ENCODE measurements at regions not wholly inside any gene's neighbourhood (a gene's known extent, or its start where the extent isn't known, plus 50 kb on each side); places are given as distances from the start of the nearest gene placed in this dataset.

GRCh38 chr5:158068964-158069363, 210.0 kb upstream of the CLINT1 start:
- no peaks in the 10 kb centered on the region for H3K36me3 Mint-ChIP-seq
- H3K4me3 Mint-ChIP-seq, result no peak overlapping the region
- no peak overlapping the region for H3K27ac Mint-ChIP-seq
- H3K9me3 ChIP-seq (ENCODE audit: control insufficient read depth, insufficient read depth, low read length), result no peaks in the 10 kb centered on the region
- WGBS (ENCODE audit: insufficient coverage), result 92% methylated on average over 1 of the region's 4 CpGs
- no peak overlapping the region for H3K4me3 ChIP-seq (ENCODE audit: low read length)
- H3K9me3 Mint-ChIP-seq, result no peaks in the 10 kb centered on the region
- ATAC-seq, result no peak
- H3K4me1 ChIP-seq (ENCODE audit: control insufficient read depth, insufficient read depth, low read length), result no peaks in the 10 kb centered on the region
- H3K27ac ChIP-seq (ENCODE audit: low read length), result no peak overlapping the region
- H3K27me3 ChIP-seq (ENCODE audit: control insufficient read depth, insufficient read depth, low read length), result no peaks in the 10 kb centered on the region
- no peak for DNase-seq
- peaks cover 4 to 7% of the 10 kb centered on the region in 2 donors for H3K27me3 Mint-ChIP-seq (ENCODE audit: low read depth in 2 of 2)
- intact Hi-C loops (cut with micrococcal nuclease), result no loop called here
- H3K36me3 ChIP-seq (ENCODE audit: control insufficient read depth, insufficient read depth, low read length), result no peaks in the 10 kb centered on the region
- no peak for TF ChIP-seq CTCF (IDR thresholded peaks at IDR 0.05)
- H3K4me1 Mint-ChIP-seq, result no peaks in the 10 kb centered on the region

- no peaks in the 10 kb centered on the region for H3K4me1 Mint-ChIP-seq
- no peak for TF ChIP-seq CTCF (IDR thresholded peaks at IDR 0.05)
- H3K36me3 Mint-ChIP-seq, result no peaks in the 10 kb centered on the region
- H3K9me3 ChIP-seq (ENCODE audit: control insufficient read depth, insufficient read depth, low read length), result no peaks in the 10 kb centered on the region
- ATAC-seq (no peak), DNase-seq (no peak)
- H3K9me3 Mint-ChIP-seq, result no peaks in the 10 kb centered on the region
- H3K4me3 ChIP-seq (ENCODE audit: low read length), result no peak overlapping the region
- WGBS (ENCODE audit: insufficient coverage), result 0% methylated on average over 1 of the region's 1 CpG
- no peaks in the 10 kb centered on the region for H3K27me3 ChIP-seq (ENCODE audit: control insufficient read depth, insufficient read depth, low read length)
- no peaks in the 10 kb centered on the region for H3K36me3 ChIP-seq (ENCODE audit: control insufficient read depth, insufficient read depth, low read length)
- H3K27me3 Mint-ChIP-seq (ENCODE audit: low read depth in 2 of 2), result peaks cover 0 to 5% of the 10 kb centered on the region in 2 donors
- intact Hi-C loops (cut with micrococcal nuclease), result no loop called here
- no peak overlapping the region for H3K4me3 Mint-ChIP-seq
- no peaks in the 10 kb centered on the region for H3K4me1 ChIP-seq (ENCODE audit: control insufficient read depth, insufficient read depth, low read length)
- H3K27ac Mint-ChIP-seq, result no peak overlapping the region
- no peak overlapping the region for H3K27ac ChIP-seq (ENCODE audit: low read length)
Measured at GRCh38 chr5:158066076-158066475, 207.1 kb upstream of the CLINT1 start.

GRCh38 chr5:158064334-158065123, 205.6 kb upstream of the CLINT1 start:
- Mint-ChIP-seq H3K27ac (no peak overlapping the region), H3K4me3 (no peak overlapping the region), H3K36me3 (no peaks in the 10 kb centered on the region), H3K4me1 (no peaks in the 10 kb centered on the region), H3K27me3 (ENCODE audit: low read depth in 2 of 2) (peaks cover 6 to 12% of the 10 kb centered on the region in 2 donors), H3K9me3 (no peaks in the 10 kb centered on the region)
- Histone ChIP-seq H3K27ac (ENCODE audit: low read length) (no peak overlapping the region), H3K4me3 (ENCODE audit: low read length) (no peak overlapping the region), H3K4me1 (ENCODE audit: control insufficient read depth, insufficient read depth, low read length) (no peaks in the 10 kb centered on the region), H3K36me3 (ENCODE audit: control insufficient read depth, insufficient read depth, low read length) (no peaks in the 10 kb centered on the region), H3K27me3 (ENCODE audit: control insufficient read depth, insufficient read depth, low read length) (no peaks in the 10 kb centered on the region), H3K9me3 (ENCODE audit: control insufficient read depth, insufficient read depth, low read length) (no peaks in the 10 kb centered on the region)
- TF ChIP-seq CTCF (IDR thresholded peaks at IDR 0.05), result no peak
- DNase-seq (no peak), ATAC-seq (no peak)
- 69% methylated on average over 5 of the region's 5 CpGs for WGBS (ENCODE audit: insufficient coverage)
- intact Hi-C loops (cut with micrococcal nuclease), result no loop called here

GRCh38 chr5:158063052-158063451, 204.1 kb upstream of the CLINT1 start:
- H3K27me3 ChIP-seq (ENCODE audit: control insufficient read depth, insufficient read depth, low read length), result no peaks in the 10 kb centered on the region
- Mint-ChIP-seq H3K27me3 (ENCODE audit: low read depth in 2 of 2) (peaks cover 6 to 26% of the 10 kb centered on the region in 2 donors), H3K4me1 (no peaks in the 10 kb centered on the region), H3K4me3 (no peak overlapping the region), H3K36me3 (no peaks in the 10 kb centered on the region), H3K27ac (no peak overlapping the region), H3K9me3 (no peaks in the 10 kb centered on the region)
- no peak for TF ChIP-seq CTCF (IDR thresholded peaks at IDR 0.05)
- no peaks in the 10 kb centered on the region for H3K4me1 ChIP-seq (ENCODE audit: control insufficient read depth, insufficient read depth, low read length)
- H3K4me3 ChIP-seq (ENCODE audit: low read length), result no peak overlapping the region
- DNase-seq, result no peak
- no peaks in the 10 kb centered on the region for H3K9me3 ChIP-seq (ENCODE audit: control insufficient read depth, insufficient read depth, low read length)
- no peaks in the 10 kb centered on the region for H3K36me3 ChIP-seq (ENCODE audit: control insufficient read depth, insufficient read depth, low read length)
- ATAC-seq, result no peak
- intact Hi-C loops (cut with micrococcal nuclease), result no loop called here
- no peak overlapping the region for H3K27ac ChIP-seq (ENCODE audit: low read length)
- 92% methylated on average over 1 of the region's 1 CpG for WGBS (ENCODE audit: insufficient coverage)

Measured in natural killer cell (primary cell).